GM19455 (cell line): ENCODE measurements at regions not wholly inside any gene's neighbourhood (a gene's known extent, or its start where the extent isn't known, plus 50 kb on each side); places are given as distances from the start of the nearest gene placed in this dataset.

Experiments used
- ATAC-seq: cut with Tn5 transposase; IDR thresholded peaks from one replicate; pipeline ENCODE4 v1.9.1; 2021; ENCODE audit not compliant: unreplicated experiment

- peak; percentile 51 for ATAC-seq
Observed at GRCh38 chr12:98418357-98419075, 96.9 kb upstream of the TMPO start.

DNA sequence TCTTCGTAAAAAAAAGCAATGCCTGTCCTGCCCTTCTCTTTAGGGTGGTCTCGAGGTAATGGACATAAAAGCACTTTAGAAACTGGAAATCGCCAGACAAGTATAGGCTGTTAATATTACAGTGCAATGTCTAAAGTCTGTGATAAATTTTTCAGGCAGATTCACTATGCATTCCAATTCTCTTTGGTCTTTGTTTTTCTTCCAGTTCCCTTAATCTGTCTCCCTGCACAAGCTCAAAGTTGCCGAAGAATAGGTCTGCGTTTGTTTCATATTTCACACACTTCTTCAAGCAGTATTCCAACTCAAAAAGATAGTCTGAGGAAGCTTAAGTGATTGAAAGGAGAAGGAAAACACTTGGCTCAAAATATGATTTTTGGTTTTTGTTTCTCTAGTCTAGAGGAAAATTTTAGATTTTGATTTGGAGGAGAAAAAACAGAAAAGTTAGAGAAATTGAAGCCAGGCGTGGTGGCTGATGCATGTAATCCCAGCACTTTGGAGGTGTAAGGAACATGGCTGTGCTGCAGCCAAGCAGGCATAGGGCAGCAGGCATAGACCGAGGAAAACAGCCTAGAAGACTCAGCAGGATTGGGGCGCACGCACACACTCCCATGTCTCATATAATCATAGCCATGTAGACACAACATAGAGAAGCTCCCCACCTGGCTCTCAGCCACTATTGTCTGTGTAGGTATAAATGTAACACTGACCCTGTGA, 96.2 kb upstream of the TMPO start:
- ATAC-seq = no peak

DNA sequence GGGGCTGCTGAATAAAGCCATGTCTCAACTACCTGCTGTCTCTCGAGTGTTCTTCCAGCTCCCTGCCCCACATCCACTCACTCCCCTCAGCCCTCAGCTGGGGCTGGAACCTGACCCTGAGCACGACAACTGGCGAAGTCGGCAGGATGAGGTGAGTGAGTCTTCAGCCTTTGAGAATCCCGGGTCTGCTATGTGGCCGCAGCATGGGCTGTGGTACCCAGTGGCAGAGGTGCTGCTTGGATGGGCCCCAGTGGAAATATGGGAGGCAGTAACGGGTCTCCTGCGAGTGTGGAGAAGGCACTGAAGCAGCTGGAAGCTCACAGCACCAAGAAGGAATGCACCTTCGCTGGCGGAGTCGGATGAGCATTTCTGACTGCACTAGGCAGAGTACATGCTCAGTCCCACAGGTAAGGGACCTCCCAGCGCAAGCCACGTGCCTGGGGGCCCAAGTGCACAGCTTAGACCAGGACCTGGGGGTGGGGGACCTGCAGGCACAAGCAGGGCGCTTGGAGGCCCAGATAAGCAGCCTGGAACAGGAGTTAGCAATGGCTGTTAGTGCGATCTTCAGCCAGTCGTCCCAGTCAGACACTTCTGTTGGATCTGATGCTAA, 95.5 kb upstream of the TMPO start:
- ATAC-seq = no peak

DNA sequence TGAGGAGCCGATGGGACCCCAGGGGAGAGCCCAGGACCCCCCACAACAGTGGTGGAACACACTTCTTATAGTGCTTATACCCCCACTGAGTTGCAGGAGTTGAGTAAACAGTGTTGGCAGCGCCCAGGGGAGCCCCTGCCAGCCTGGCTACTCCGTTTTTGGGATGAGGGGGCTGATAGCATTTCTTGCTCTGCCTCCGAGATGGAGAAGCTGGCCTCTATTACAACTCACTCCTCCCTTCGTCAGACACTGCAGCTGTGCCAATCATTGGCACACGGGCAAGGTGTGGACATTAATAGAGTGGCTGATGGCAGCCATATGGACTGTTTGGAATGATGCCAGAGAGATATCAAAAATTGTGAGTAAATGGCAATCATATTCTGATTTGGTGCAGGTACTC, 94.9 kb upstream of the TMPO start:
- no peak for ATAC-seq

GRCh38 chr12:98421316-98421715, 94.1 kb upstream of the TMPO start:
- no peak for ATAC-seq

DNA sequence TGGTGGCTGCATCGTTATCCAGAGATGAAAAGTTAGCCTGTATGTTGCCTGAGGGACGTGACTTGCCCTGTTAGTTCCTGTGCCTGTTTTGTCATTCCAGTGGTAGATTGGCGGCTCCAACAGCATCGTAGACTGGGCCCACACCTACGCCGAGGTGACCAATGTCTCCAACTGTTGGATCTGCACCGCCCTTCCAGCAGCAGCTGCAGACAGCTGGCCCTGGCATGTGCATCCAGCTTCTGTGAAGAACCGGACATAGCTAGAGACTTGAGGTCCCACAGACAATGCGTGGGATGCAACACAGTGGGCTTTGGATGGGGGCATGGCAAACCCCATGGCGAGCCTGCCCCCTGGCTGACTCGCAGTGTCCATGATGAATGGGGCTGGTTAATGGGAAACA, 93.0 kb upstream of the TMPO start:
- no peak for ATAC-seq

- no peak for ATAC-seq
Observed at GRCh38 chr12:98422812-98423211, 92.6 kb upstream of the TMPO start.

DNA sequence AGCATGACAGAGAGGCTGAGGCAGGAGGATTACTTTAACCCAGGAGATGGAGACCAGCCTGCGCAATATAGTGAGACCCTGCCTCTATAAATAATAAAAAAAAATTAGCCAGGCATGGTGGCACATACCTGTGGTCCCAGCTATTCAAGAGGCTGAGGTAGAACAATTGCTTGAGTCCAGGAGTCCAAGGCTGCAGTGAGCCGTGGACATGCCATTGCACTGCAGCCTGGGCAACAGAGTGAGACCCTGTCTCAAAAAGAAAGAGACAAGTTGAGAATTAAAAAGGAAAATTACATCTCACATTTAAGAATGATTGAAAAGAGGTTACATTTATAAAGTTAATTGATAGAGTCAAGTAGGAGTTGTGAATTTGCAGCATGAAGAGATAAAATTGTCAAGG, 91.4 kb upstream of the TMPO start:
- no peak for ATAC-seq

GRCh38 chr12:98424726-98425401, 90.5 kb upstream of the TMPO start:
- peak; percentile 85 for ATAC-seq

- ATAC-seq = no peak
Observed at GRCh38 chr12:98425859-98426258, 89.5 kb upstream of the TMPO start.

DNA sequence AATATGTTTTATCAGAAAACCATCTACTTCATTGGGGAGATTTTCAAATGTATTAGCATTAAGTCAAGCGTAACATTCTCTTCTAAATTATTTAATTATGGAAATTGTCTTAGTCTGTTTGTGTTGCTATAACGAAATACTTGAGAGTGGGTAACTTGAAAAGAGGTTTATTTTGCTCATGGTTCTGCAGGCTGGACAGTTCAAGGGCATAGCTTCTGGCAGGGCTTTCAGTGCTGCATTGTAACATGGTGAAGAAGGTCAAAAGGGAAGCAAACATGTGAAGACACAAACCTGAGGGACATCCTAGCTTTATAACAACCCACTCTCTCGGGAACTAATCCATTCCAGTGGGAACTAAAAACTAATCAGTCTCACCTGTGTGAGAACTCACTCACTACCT, 84.3 kb upstream of the TMPO start:
- no peak for ATAC-seq

- no peak for ATAC-seq
Observed at GRCh38 chr12:98437166-98437565, 78.2 kb upstream of the TMPO start.

DNA sequence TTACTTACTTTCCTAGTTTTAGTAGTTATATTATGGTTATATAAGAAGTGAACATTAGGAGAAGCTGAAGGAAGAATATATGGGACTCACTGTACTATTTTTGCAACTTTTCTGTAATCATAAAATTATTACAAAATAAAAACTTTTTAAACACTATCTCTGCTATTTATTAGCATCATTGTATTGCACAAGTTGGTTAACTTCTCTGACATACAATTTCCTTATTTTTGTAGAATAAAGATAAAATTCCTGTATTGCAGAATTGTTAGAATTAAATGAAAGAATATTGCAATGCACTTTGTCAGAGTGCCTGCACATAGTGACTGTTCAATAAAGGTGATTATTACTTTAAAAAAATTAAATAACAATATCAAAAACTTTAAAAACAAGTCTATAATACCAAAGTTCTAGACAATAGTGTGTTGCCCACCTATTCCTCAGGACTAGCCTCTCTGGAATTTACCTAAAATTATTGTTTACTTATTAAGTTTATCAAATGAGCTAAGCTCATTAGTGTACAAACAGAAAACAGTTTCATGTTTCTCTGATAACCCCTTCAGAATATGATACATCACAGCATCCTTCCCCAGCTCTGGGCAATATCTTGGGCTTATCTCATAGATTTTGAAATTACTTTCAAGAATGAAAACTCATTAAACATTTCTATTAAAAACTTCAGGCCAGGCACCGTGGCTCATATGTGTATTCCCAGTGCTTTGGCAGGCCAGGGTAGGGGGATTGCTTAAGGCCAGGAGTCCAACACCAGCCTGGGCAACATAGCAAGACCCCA, 77.4 kb upstream of the TMPO start:
- no peak for ATAC-seq

GRCh38 chr12:98438656-98439230, 76.6 kb upstream of the TMPO start:
- no peak for ATAC-seq

DNA sequence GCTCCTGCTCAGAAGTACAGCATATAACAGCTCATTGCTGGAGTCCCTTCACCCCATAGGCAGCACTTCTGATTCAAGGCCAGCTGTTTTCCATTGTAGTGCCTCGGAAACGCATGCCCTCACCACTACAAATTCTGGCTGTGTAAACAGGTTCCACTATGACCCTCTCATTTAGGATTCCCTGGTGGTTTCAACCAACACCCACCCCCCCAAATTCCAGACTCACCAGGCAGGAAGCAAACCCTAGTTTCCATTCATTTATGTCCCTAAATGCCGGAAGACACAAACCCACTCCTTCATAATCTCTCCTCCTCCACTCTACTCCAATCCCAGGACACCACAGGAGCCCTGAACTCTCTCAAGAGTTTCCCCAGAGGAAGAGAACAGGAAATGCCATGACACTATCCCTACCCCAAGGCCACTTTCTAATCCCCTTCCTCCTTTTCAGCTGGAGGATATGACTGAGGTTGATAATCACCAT, 75.9 kb upstream of the TMPO start:
- no peak for ATAC-seq

DNA sequence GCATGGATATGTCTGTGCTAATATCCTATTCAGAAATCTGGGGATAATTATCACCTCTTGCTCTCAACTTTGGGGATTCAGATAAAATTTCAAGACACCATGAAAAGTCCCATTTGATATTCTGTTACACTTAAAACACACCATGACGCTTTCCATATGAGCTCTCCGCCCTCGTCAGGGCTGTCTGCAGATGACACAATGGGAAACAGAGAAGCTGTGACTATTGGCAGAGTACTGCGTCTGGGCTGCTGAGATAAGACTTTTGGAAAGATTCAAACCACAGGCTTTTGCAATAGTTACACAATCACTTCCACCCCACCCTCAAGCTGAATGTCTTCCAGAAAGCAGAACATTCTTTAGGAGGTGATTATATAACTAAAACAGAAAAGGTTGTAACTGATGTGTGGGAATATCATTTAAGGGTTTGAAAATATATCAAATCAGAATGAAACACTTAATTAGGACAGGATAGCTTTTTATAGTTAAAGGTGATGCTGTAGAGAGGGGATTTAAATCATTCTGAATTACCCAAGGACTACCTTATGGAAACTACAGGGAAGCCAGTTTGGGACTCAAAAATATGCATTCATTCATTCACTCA, 75.3 kb upstream of the TMPO start:
- ATAC-seq = no peak

DNA sequence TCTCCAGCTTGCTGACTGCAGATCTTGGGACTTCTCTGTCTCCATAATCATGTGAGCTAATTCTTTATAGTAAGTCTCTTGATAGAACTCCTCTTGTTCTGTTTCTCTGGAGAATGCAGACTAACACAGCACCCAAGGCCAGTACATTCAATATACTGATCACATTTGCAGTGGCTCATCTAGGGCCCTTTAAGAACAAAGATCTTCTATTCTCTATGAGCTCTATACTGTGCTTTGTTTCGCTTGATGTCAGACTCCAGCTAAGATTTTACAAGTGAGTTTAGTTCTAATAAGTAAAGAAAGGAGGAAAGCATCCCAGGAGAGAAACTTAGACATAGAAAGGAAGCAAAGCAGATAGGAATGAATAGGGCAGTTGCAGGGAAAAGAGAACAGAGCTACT, 69.3 kb upstream of the TMPO start:
- no peak for ATAC-seq

- ATAC-seq = no peak
Observed at GRCh38 chr12:98446682-98447081, 68.7 kb upstream of the TMPO start.

DNA sequence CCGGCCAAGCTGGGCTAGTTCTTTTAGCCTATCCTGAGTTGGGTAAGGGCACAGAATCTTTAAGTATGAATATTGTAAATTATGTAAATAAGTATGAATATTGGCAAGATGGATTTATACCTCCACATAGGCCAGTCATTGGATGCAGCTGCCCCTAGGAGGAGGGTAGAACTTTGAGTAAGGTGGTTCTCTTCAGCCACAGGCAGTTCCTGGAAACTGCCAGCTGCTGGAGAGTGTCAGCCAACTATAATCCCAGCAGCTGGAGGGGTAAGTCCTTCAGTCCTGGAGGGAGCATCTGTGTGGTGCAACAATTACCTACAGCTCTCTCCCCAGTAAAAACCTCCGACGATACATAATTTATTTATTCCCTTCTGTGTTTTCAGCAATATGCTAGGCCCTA, 65.8 kb upstream of the TMPO start:
- ATAC-seq = no peak

DNA sequence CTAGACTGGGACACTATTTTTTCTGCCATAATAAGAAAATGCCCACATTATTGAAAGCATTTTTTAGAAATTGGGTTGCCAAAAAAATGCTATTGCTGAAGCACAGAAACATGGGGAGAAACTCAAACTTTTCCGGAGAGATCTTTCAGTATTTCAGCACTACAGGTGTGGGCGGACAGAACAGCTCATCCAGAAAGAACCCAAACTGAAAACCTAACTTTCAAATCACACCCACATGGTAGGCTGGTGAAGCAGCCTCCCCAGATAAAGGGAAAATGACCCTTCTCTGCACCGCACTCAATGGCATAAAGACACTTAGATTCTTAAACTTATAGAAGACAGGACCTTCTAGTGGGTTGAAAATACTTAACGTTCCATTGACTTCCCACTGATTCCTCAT, 62.3 kb upstream of the TMPO start:
- ATAC-seq = no peak
